ENCODE measurements at regions not wholly inside any gene's neighbourhood (a gene's known extent, or its start where the extent isn't known, plus 50 kb on each side); places are given as distances from the start of the nearest gene placed in this dataset.

GRCh38 chr5:57416278-57416994 is 66.2 kb downstream of the ACTBL2 start:
- H3K4me3 ChIP-seq (ENCODE audit: low read depth, low read length): no peak overlapping the region
- DNase-seq (ENCODE audit: low read depth): no peak
- TF ChIP-seq MYC (IDR thresholded peaks at IDR 0.05; ENCODE audit: low read depth, low read length) (no peak), POLR2A (IDR thresholded peaks at IDR 0.05; ENCODE audit: extremely low read depth, insufficient read length) (no peak), MAX (IDR thresholded peaks at IDR 0.05; ENCODE audit: low read depth, low read length) (no peak), CTCF (IDR thresholded peaks at IDR 0.05; ENCODE audit: low read depth, low read length) (no peak)

- no peak for DNase-seq (ENCODE audit: low read depth)
- no peak overlapping the region for H3K4me3 ChIP-seq (ENCODE audit: low read depth, low read length)
- TF ChIP-seq MYC (IDR thresholded peaks at IDR 0.05; ENCODE audit: low read depth, low read length): no peak
- no peak for TF ChIP-seq POLR2A (IDR thresholded peaks at IDR 0.05; ENCODE audit: extremely low read depth, insufficient read length)
- TF ChIP-seq CTCF (IDR thresholded peaks at IDR 0.05; ENCODE audit: low read depth, low read length): no peak
- no peak for TF ChIP-seq MAX (IDR thresholded peaks at IDR 0.05; ENCODE audit: low read depth, low read length)
These were observed 67.8 kb downstream of the ACTBL2 start for GRCh38 chr5:57414857-57415256.

GRCh38 chr5:57414191-57414590 is 68.4 kb downstream of the ACTBL2 start:
- DNase-seq (ENCODE audit: low read depth): no peak
- TF ChIP-seq MYC (IDR thresholded peaks at IDR 0.05; ENCODE audit: low read depth, low read length) (no peak), CTCF (IDR thresholded peaks at IDR 0.05; ENCODE audit: low read depth, low read length) (no peak), POLR2A (IDR thresholded peaks at IDR 0.05; ENCODE audit: extremely low read depth, insufficient read length) (no peak), MAX (IDR thresholded peaks at IDR 0.05; ENCODE audit: low read depth, low read length) (no peak)
- H3K4me3 ChIP-seq (ENCODE audit: low read depth, low read length): no peak overlapping the region

- no peak overlapping the region for H3K4me3 ChIP-seq (ENCODE audit: low read depth, low read length)
- DNase-seq (ENCODE audit: low read depth): no peak
- no peak for TF ChIP-seq POLR2A (IDR thresholded peaks at IDR 0.05; ENCODE audit: extremely low read depth, insufficient read length)
- no peak for TF ChIP-seq MYC (IDR thresholded peaks at IDR 0.05; ENCODE audit: low read depth, low read length)
- no peak for TF ChIP-seq MAX (IDR thresholded peaks at IDR 0.05; ENCODE audit: low read depth, low read length)
- TF ChIP-seq CTCF (IDR thresholded peaks at IDR 0.05; ENCODE audit: low read depth, low read length): no peak
These were observed 69.5 kb downstream of the ACTBL2 start for GRCh38 chr5:57413145-57413544.

GRCh38 chr5:57412680-57413079 is 69.9 kb downstream of the ACTBL2 start:
- no peak overlapping the region for H3K4me3 ChIP-seq (ENCODE audit: low read depth, low read length)
- no peak for TF ChIP-seq CTCF (IDR thresholded peaks at IDR 0.05; ENCODE audit: low read depth, low read length)
- TF ChIP-seq MAX (IDR thresholded peaks at IDR 0.05; ENCODE audit: low read depth, low read length): no peak
- no peak for TF ChIP-seq POLR2A (IDR thresholded peaks at IDR 0.05; ENCODE audit: extremely low read depth, insufficient read length)
- DNase-seq (ENCODE audit: low read depth): no peak

Measured in NB4 (cell line).